DMS53 treated with DMSO at 0.1 percent for 48 hours (cell line): ENCODE measurements at regions not wholly inside any gene's neighbourhood (a gene's known extent, or its start where the extent isn't known, plus 50 kb on each side); places are given as distances from the start of the nearest gene placed in this dataset.

ENCODE experiments used
- DNase-seq: peaks from one replicate; lab custom pipeline; 2025; ENCODE audit not compliant: unreplicated experiment; lab: John Stamatoyannopoulos, UW

- no peak for DNase-seq
Observed at GRCh38 chr20:23232679-23233308, 117.8 kb upstream of the NXT1 start.

- no peak for DNase-seq
Observed at GRCh38 chr20:23232219-23232581, 118.4 kb upstream of the NXT1 start.

GRCh38 chr20:23231561-23232218 is 118.9 kb upstream of the NXT1 start:
- no peak for DNase-seq

DNA sequence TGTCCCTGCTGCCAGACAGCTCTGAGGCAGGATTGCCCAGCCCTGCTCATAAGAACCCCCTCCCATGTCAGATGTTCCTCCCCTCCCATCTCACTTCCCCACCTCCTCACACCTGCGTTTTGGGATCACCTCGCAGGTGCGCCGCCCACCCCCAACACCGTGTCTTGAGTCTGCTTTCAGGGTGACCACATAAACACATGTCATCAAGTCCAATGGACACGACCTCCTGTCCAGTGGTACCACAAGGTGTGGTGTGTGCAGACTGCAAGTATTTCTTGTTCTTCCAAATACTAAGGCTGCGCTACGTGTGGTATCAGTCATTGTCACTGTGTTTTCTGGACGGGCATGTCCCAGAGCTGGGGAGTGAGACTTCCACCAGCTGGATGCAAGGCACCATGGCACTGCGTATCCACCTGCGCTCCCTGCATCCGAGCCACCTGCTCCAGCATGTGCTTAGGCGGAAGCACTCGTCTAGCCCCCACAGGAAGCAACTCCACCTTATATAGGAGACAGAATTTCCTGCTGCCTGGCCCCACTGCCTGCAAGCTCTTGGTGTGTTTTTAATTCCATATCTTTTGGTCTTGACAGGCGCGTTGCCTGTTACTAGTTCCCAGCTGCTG is 119.7 kb upstream of the NXT1 start:
- no peak for DNase-seq

GRCh38 chr20:23229989-23230388 is 120.6 kb upstream of the NXT1 start:
- DNase-seq, result no peak

DNA sequence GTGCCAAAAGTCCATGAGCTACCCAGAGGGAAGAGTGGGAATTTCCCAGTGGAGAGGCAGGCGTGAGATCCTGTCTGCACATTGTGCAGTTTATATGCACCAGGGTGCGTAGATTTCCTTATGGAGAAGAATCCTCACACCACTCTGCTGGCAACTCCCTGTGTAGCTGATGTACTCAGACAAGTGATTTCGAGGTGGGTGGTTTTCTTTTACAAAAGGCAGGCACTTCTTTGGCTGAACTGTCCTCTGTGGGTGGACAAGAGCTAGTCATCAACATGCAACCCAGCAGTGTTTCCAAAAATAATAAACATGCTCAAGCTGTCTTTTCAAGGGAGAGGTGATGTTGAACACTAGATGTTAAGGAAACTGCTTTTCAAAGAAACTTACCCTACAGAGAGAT is 121.7 kb upstream of the NXT1 start:
- no peak for DNase-seq

DNA sequence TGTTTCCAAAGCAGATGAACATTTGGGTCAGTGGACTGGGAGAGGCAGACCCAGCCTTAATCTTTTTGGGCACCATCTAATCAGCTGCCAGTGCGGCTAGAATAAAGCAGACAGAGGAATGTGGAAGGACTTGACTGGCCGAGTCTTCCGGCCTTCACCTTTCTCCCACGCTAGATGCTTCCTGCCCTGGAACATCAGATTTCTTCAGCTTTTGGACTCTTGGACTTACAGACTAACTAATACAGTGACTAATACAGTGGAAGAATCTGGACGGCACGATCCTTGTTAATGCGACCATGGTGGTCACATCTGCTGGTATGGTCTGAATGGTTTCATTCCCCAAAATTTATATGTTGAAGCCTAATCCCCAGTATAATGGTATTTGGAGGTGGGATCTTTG is 122.6 kb upstream of the NXT1 start:
- DNase-seq, result no peak

GRCh38 chr20:23227274-23227673 is 123.3 kb upstream of the NXT1 start:
- no peak for DNase-seq

- no peak for DNase-seq
Observed at GRCh38 chr20:23226612-23227265, 123.9 kb upstream of the NXT1 start.

GRCh38 chr20:23225407-23226060 is 125.1 kb upstream of the NXT1 start:
- DNase-seq, result no peak

GRCh38 chr20:23224806-23225205 is 125.8 kb upstream of the NXT1 start:
- DNase-seq, result no peak

DNA sequence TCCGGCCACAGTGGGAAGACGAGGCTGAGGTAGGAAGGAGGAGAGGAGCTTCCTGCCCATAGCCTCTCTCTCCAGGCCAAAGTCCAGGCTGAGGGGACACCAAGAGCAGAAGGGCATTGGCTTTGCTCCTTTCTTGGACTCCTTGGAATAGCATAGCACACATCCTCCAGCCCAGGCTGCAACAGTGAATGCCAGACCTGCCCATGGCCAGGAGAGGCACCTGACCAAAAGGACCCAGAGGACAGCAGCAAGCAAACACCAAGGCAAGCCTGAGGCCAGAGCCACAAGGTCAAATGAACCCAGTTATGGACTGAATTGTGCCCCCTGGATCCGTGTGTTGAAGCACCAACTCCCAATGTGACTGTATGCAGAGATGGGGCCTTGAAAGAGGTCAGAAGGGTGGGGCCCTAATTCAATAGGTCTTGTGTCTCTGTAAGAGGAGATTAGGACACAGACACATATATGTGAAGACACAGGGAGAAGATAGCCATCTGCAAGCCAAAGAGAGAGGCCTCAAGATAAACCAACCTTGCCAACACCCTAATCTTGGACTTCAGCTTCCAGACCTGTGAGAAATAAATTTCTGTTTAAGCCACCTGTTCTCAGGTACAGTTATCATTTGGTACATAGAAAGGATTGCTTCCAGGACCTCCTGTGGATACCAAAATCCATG is 126.5 kb upstream of the NXT1 start:
- no peak for DNase-seq

DNA sequence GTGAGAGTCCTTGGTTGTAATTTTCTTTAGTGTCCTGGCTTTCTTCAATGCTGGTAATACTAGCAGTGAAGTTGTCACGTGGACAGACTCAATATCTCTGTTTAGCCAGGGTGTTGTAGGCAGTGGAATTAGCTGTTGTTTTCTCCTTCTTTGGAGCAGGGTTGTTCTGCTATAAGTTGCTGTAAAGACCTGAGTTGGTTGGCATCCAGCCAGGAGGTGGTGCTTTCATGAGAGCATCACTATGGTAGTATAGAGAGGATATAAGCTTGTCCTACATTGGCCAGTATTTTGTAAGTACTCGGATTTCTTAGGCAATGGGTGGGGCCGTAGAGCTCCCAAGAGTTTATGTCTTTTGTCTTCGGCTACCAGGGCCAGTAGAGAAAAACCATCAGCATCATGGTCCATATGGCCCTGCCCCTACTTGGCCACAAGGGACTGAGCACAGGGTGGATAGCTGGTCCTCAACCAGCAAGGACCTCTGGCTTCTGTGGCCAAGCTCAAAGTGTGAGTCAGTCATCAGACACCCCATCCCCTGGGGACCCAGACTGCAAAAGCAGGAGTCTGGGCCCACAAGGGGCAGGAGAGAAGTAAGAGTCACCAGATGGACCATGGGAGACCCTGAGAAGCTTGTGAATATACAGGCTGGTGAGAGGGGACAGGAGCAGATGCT is 127.9 kb upstream of the NXT1 start:
- DNase-seq, result no peak

DNA sequence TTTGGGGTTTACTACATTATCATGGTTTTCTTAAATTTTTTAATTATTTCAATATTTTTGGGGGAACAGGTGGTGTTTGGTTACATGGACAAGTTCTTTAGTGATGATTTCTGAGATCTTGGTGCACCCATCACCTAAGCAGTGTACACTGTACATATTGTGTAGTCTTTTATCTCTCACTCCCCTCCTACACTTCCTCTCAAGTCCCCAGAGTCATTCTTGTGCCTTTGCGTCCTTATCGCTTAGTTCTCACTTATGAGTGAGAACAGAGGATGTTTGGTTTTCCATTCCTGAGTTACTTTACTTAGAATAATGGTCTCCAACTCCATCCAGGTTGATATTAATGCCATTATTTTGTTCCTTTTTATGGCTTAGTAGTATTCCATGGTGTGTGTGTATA is 130.9 kb upstream of the CD93 start:
- no peak for DNase-seq

DNA sequence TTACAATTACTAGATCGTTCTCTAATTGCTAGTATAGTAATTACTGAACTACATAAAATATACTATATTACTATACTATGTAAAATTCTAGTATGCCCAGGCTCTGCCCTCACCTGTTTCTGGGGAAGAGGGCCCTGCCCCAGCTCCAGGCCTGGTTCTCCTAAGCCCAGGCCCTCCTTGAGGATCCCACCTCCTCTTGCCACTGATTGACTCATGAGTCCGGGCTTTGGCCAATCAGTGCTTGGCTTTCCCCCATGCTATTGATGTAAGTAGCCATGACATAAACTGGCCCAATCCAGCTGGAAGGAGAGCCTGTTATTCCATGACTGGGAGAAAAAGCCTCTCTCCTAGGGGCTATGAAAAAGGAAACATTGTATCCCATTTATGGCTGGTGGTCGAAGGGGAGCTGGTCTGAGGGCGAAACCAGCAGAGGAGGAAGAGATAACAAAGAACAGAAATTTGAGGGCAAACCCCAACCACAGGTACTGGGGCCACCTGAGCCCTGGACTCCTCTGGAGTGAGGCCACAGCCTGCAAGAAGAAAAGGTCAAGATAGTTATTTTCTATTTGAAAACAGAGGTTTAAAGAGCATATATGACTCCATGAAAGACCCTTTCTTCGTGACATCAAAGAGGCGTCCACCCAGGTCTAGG is 129.3 kb upstream of the CD93 start:
- DNase-seq, result no peak

GRCh38 chr20:23214903-23215302 is 128.8 kb upstream of the CD93 start:
- DNase-seq, result no peak

GRCh38 chr20:23212464-23212995 is 126.4 kb upstream of the CD93 start:
- no peak for DNase-seq

DNA sequence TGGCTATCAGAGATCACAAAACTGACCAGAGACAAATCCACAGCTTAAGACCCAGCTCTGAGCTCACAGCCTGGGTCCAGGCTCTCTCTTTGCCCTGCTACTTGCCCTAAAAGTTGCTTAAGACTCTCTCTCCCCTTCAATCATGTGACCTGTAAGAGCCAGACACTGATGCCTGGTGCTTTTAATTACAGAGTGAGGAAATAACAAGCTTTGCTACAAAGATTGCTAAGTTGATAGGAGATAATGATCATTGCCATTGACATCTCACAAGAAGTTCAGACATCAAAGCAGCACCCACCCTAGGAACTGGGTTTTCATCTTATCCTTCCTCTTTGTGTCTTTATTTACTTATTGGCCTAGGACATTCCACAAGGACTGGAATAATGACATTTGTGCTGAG is 125.9 kb upstream of the CD93 start:
- no peak for DNase-seq

GRCh38 chr20:23211164-23211563 is 125.0 kb upstream of the CD93 start:
- DNase-seq, result no peak
